Smooth muscle cell of the brain vasculature (primary cell): ENCODE measurements at regions not wholly inside any gene's neighbourhood (a gene's known extent, or its start where the extent isn't known, plus 50 kb on each side); places are given as distances from the start of the nearest gene placed in this dataset.

Source experiments
- DNase-seq: peaks from one replicate; pipeline ENCODE4 v3.0.0-alpha.2; 2012; ENCODE audit warnings: low read depth, low spot score

GRCh38 chr4:25528391-25528790 is 127.3 kb upstream of the SLC34A2 start:
- DNase-seq, result no peak

GRCh38 chr4:25531272-25531671 is 124.4 kb upstream of the SLC34A2 start:
- DNase-seq, result no peak

- DNase-seq, result no peak
Measured at GRCh38 chr4:25532591-25532990, 123.1 kb upstream of the SLC34A2 start.

GRCh38 chr4:25533256-25533655 is 122.4 kb upstream of the SLC34A2 start:
- DNase-seq, result no peak

GRCh38 chr4:25535278-25535677 is 120.4 kb upstream of the SLC34A2 start:
- DNase-seq, result no peak

GRCh38 chr4:25535701-25536473 is 119.8 kb upstream of the SLC34A2 start:
- no peak for DNase-seq

- DNase-seq, result no peak
Measured at GRCh38 chr4:25536564-25537320, 118.9 kb upstream of the SLC34A2 start.

GRCh38 chr4:25538430-25538829 is 117.2 kb upstream of the SLC34A2 start:
- no peak for DNase-seq

- no peak for DNase-seq
Measured at GRCh38 chr4:25539241-25539640, 116.4 kb upstream of the SLC34A2 start.

- DNase-seq, result no peak
Measured at GRCh38 chr4:25540734-25541133, 114.9 kb upstream of the SLC34A2 start.

GRCh38 chr4:25547343-25547742 is 108.3 kb upstream of the SLC34A2 start:
- DNase-seq, result no peak

GRCh38 chr4:25549413-25549812 is 106.2 kb upstream of the SLC34A2 start:
- DNase-seq, result no peak

GRCh38 chr4:25550376-25551030 is 105.1 kb upstream of the SLC34A2 start:
- no peak for DNase-seq

GRCh38 chr4:25551605-25552004 is 104.0 kb upstream of the SLC34A2 start:
- DNase-seq, result no peak

- DNase-seq, result no peak
Measured at GRCh38 chr4:25552580-25553271, 102.9 kb upstream of the SLC34A2 start.

- no peak for DNase-seq
Measured at GRCh38 chr4:25559508-25559907, 96.1 kb upstream of the SLC34A2 start.

GRCh38 chr4:25560605-25561004 is 95.0 kb upstream of the SLC34A2 start:
- no peak for DNase-seq

- DNase-seq, result no peak
Measured at GRCh38 chr4:25563071-25563564, 92.5 kb upstream of the SLC34A2 start.

- DNase-seq, result no peak
Measured at GRCh38 chr4:25564836-25565235, 90.8 kb upstream of the SLC34A2 start.

- no peak for DNase-seq
Measured at GRCh38 chr4:25567253-25567652, 88.4 kb upstream of the SLC34A2 start.

- no peak for DNase-seq
Measured at GRCh38 chr4:25569716-25570115, 85.9 kb upstream of the SLC34A2 start.

GRCh38 chr4:25575611-25576010 is 80.0 kb upstream of the SLC34A2 start:
- DNase-seq, result no peak
